K562 (cell line): ENCODE measurements at regions not wholly inside any gene's neighbourhood (a gene's known extent, or its start where the extent isn't known, plus 50 kb on each side); places are given as distances from the start of the nearest gene placed in this dataset.

ENCODE experiments used
- ATAC-seq: fragments of 200-7000 bp; cut with Tn5 transposase; 3 replicates; pipeline ENCODE4 v1.9.1; 2020; ENCODE audit warnings: moderate library complexity
- BruUV-seq: library from RNA; stranded (reverse); fragments of 400-500 nt; replicated peaks from 2 replicates; lab custom pipeline; 2021; lab: Mats Ljungman, UMichigan
- CTCF ChIA-PET: fragments of 300-600 bp; formaldehyde crosslinking; extraction: SDS; loops from one replicate; lab custom pipeline; 2021; ENCODE audit warnings: low intra/inter-chr PET ratio; lab: Yijun Ruan, JAX
- POLR2A ChIA-PET: fragments of 300-600, 350-650 bp; sonication (Branson Sonifier 250); formaldehyde crosslinking; extraction: SDS; loops from one replicate; lab custom pipeline; 2021; ENCODE audit warnings: antibody characterized with exemption, inconsistent platforms; lab: Yijun Ruan, JAX
- DNase-seq, 4 experiments: peaks; one replicate each; pipeline versions ENCODE4 v3.0.0 to v3.0.0-alpha.2; 2011 to 2018; ENCODE audit warnings: low spot score in 3 of 4, mixed read lengths in 3 of 4; ENCODE audit errors: extremely low read depth in 1 of 4
- FAIRE-seq: peaks from 2 replicates; lab custom pipeline; 2011; peaks lifted over from hg19 to GRCh38; lab: Jason Lieb, UNC
- H2AFZ ChIP-seq: 2 replicates; pipeline ENCODE4 v1.6.0; 2011; ENCODE audit warnings: low read depth, low read length, control low read depth, inconsistent platforms
- H3K27ac ChIP-seq: fragments of 200-600 bp; 3 replicates; pipeline ENCODE4 v1.8.0; 2011; ENCODE audit warnings: low read depth, mild to moderate bottlenecking, control low read depth, inconsistent platforms, low read length, moderate library complexity, mixed read lengths; ENCODE audit errors: extremely low read depth
- H3K27me3 ChIP-seq, 2 experiments: fragments of 300-600 bp in 1 of 2; 2 replicates in 1 of 2; 3 replicates in 1 of 2; pipeline versions ENCODE4 v1.6.0 to v1.8.0; 2011; ENCODE audit warnings: inconsistent platforms in 2 of 2, low read length in 2 of 2, mild to moderate bottlenecking in 1 of 2, mixed read lengths in 1 of 2, moderate library complexity in 1 of 2; ENCODE audit not compliant: control insufficient read depth in 2 of 2, insufficient read depth in 2 of 2
- H3K36me3 ChIP-seq: fragments of 300-600 bp; 3 replicates; pipeline ENCODE4 v1.8.0; 2011; ENCODE audit warnings: mild to moderate bottlenecking, low read length, inconsistent platforms; ENCODE audit not compliant: control insufficient read depth, insufficient read depth
- H3K4me1 ChIP-seq, 2 experiments: fragments of 200-600 bp in 1 of 2; replicated peaks in 1 of 2; 2 replicates in 1 of 2; 3 replicates in 1 of 2; pipeline versions ENCODE4 v1.5.1 to v1.8.0; 2011; ENCODE audit warnings: inconsistent platforms in 2 of 2, low read length in 2 of 2, mild to moderate bottlenecking in 1 of 2, mixed read lengths in 1 of 2, moderate library complexity in 1 of 2; ENCODE audit not compliant: control insufficient read depth in 2 of 2, insufficient read depth in 2 of 2
- H3K4me2 ChIP-seq: 2 replicates; pipeline ENCODE4 v1.6.1; 2011; ENCODE audit warnings: low read length, control low read depth, inconsistent platforms, mixed read lengths; ENCODE audit not compliant: insufficient read depth
- H3K4me3 ChIP-seq: fragments of 200-600 bp; sonication (generic), shearing (Covaris generic); 2 replicates; pipeline ENCODE4 v1.5.1; 2016; ENCODE audit warnings: control low read depth, inconsistent platforms
- H3K79me2 ChIP-seq: fragments of 200-600 bp; 3 replicates; pipeline ENCODE4 v1.8.0; 2011; ENCODE audit warnings: low read length, inconsistent platforms; ENCODE audit not compliant: control insufficient read depth, insufficient read depth
- H3K9ac ChIP-seq, 2 experiments: 2 replicates each; pipeline versions ENCODE4 v1.6.0 to v1.6.1; 2011; ENCODE audit warnings: low read depth in 2 of 2, low read length in 2 of 2, control low read depth in 1 of 2, inconsistent platforms in 1 of 2, mild to moderate bottlenecking in 1 of 2, mixed read lengths in 1 of 2; ENCODE audit not compliant: insufficient read depth in 1 of 2
- H3K9me1 ChIP-seq: one replicate; pipeline ENCODE4 v1.6.0; 2011; ENCODE audit warnings: inconsistent platforms, mild to moderate bottlenecking, low read length, moderate library complexity; ENCODE audit not compliant: control insufficient read depth, insufficient read depth
- H3K9me3 ChIP-seq: replicated peaks from 2 replicates; pipeline ENCODE4 v1.5.1; 2011; ENCODE audit warnings: low read depth, low read length, inconsistent platforms; ENCODE audit not compliant: control insufficient read depth, insufficient read depth
- H4K20me1 ChIP-seq: replicated peaks from 2 replicates; pipeline ENCODE4 v1.6.1; 2011; ENCODE audit warnings: low read length, inconsistent platforms, mixed read lengths; ENCODE audit not compliant: control insufficient read depth, insufficient read depth
- ARNT ChIP-seq, 2 experiments: fragments of 450-650 bp; IDR thresholded peaks; 2 replicates each; pipeline ENCODE4 v1.6.1; 2016; ENCODE audit warnings: mild to moderate bottlenecking in 1 of 2
- ATF7 ChIP-seq: fragments of 450-650 bp; IDR thresholded peaks from 2 replicates; pipeline ENCODE4 v1.7.1; 2014; ENCODE audit warnings: mild to moderate bottlenecking, moderate library complexity
- BACH1 ChIP-seq: fragments of 200-800 bp; sonication (Bioruptor generic); IDR thresholded peaks from 2 replicates; pipeline ENCODE4 v1.6.1; 2016; ENCODE audit warnings: missing genetic modification characterization, missing compliant biosample characterization
- CEBPB ChIP-seq: fragments of 450-650 bp; IDR thresholded peaks from 2 replicates; pipeline ENCODE4 v1.6.1; 2016; ENCODE audit warnings: missing genetic modification characterization, missing compliant biosample characterization
- MCM5 ChIP-seq: fragments of 450-650 bp; IDR thresholded peaks from 2 replicates; pipeline ENCODE4 v1.6.1; 2016; ENCODE audit warnings: low read depth
- SMARCA4 ChIP-seq: fragments of 450-650 bp; IDR thresholded peaks from 2 replicates; pipeline ENCODE4 v1.6.1; 2016
- TAL1 ChIP-seq: fragments of 450-650 bp; IDR thresholded peaks from 2 replicates; pipeline ENCODE4 v1.6.1; 2016; ENCODE audit warnings: mild to moderate bottlenecking
- WGBS: fragments of 100-300 bp; shearing (Covaris generic); methylation state at CpG from one replicate; pipeline ENCODE4 v1.1.6; 2016; ENCODE audit warnings: low coverage, mixed read lengths; ENCODE audit not compliant: insufficient coverage; ENCODE audit errors: missing lambda C conversion rate; 5-methylcytosine and 5-hydroxymethylcytosine counted together
- in situ Hi-C: fragments of 300-500 bp; cut with MboI; formaldehyde crosslinking; loops from 4 replicates; pipeline ENCODE4 v1.15.0; 2018; ENCODE audit warnings: inconsistent platforms, mixed read lengths
- intact Hi-C: fragments of 100-400 bp; cut with micrococcal nuclease; formaldehyde crosslinking; loops from 2 replicates; pipeline ENCODE4 v1.14.2; 2022
- TF ChIP-seq, protein P1 (sequence below), 2 experiments: fragments of 450-650 bp; IDR thresholded peaks; 2 replicates each; pipeline ENCODE4 v1.6.1; 2016; ENCODE audit warnings: mild to moderate bottlenecking in 2 of 2, borderline replicate concordance in 1 of 2, low read depth in 1 of 2, moderate library complexity in 1 of 2

DNA sequence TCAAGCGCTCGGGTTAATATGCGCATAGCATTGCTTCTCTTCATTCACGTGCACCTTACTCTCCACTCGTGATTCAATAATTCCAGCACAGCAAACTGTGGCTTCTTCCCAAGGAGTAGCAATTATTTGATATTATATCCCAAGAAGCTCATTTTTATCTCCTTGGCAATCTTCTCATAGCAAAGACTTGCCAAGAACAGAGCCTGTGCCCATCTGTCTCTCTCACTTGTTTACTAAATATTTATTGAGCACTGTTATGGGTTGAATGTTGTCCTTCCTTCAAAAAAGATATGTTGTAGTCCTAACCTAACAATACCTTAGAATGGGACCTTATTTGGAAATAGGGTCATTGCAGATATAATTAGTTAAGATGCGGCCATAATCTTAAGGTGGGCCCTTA is 233.7 kb downstream of the TFCP2L1 start:
- Histone ChIP-seq H2AFZ (no peak overlapping the region), H3K9me3 (no peaks in the 10 kb centered on the region), H3K27ac (no peak overlapping the region), H3K9me1 (no peaks in the 10 kb centered on the region), H3K9ac (no peak overlapping the region), H3K4me1 (no peaks in the 10 kb centered on the region)
- POLR2A ChIA-PET, result interaction anchor here (1.7 kb wide), 1 partner anchor 24 kb away, joined by 4 read pairs; no protein-coding TSS in a partner anchor
- no peak for ATAC-seq
- no TSS peak for BruUV-seq
- in situ Hi-C loops, result no loop called here
- intact Hi-C loops, result no loop called here
- no peak for TF ChIP-seq ARNT (IDR thresholded peaks at IDR 0.05)
- TF ChIP-seq SMARCA4, result no peak
- TF ChIP-seq MCM5, result no peak
- TF ChIP-seq, all 486 proteins: peak for 0
- H3K36me3 ChIP-seq, result no peaks in the 10 kb centered on the region
- 3% methylated on average over 6 of the region's 6 CpGs for WGBS
- FAIRE-seq, result no peak
- no peaks in the 10 kb centered on the region for H3K79me2 ChIP-seq
- no peak overlapping the region for H3K4me3 ChIP-seq
- H4K20me1 ChIP-seq, result no peaks in the 10 kb centered on the region
- H3K4me2 ChIP-seq, result no peak overlapping the region
- peaks cover 0 to 17% of the 10 kb centered on the region in 2 experiments; a peak in 2 of 5 replicates for H3K27me3 ChIP-seq
- CTCF ChIA-PET, result no interaction called here
- no peak for DNase-seq

DNA sequence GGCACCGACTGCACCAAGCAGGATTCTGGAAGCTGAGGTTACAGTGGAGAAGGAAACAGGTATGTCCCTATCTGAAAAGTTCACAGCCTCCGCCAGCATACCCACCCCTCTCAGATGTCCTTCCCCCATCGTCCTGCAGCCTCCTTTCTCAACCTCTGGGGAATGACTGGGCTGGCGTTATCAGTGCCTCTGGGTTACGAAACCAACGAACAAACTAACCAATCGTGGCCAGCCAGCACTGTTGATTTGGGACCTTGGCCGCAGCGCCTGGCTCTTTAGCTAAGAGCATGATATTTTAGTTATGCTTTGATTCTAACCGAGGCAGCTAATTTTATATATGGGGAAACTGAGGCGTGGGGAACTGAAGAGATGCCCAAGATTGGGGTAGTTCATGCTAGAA is 233.0 kb downstream of the TFCP2L1 start:
- ChIA-PET POLR2A (interaction anchor here (1.1 kb wide), 1 partner anchor 10 kb away, joined by 3 read pairs; no protein-coding TSS in a partner anchor), CTCF (no interaction called here)
- no peaks in the 10 kb centered on the region for H3K9me1 ChIP-seq
- no peaks in the 10 kb centered on the region for H3K4me1 ChIP-seq
- no peak overlapping the region for H3K4me2 ChIP-seq
- no TSS peak for BruUV-seq
- H2AFZ ChIP-seq, result no peak overlapping the region
- no peak for FAIRE-seq
- no peak for DNase-seq
- H3K27ac ChIP-seq, result no peak overlapping the region
- ATAC-seq, result no peak
- H3K9ac ChIP-seq, result no peak overlapping the region
- no peaks in the 10 kb centered on the region for H3K9me3 ChIP-seq
- intact Hi-C loops, result no loop called here
- no peaks in the 10 kb centered on the region for H3K79me2 ChIP-seq
- H4K20me1 ChIP-seq, result no peaks in the 10 kb centered on the region
- WGBS, result 2% methylated on average over 11 of the region's 11 CpGs
- TF ChIP-seq ATF7 (no peak), TAL1 (no peak), BACH1 (tag) (no peak), CEBPB (tag) (0 out of 2 replicates have a peak, but pooled peaks have one; percentile 32)
- TF ChIP-seq, protein P1, sequence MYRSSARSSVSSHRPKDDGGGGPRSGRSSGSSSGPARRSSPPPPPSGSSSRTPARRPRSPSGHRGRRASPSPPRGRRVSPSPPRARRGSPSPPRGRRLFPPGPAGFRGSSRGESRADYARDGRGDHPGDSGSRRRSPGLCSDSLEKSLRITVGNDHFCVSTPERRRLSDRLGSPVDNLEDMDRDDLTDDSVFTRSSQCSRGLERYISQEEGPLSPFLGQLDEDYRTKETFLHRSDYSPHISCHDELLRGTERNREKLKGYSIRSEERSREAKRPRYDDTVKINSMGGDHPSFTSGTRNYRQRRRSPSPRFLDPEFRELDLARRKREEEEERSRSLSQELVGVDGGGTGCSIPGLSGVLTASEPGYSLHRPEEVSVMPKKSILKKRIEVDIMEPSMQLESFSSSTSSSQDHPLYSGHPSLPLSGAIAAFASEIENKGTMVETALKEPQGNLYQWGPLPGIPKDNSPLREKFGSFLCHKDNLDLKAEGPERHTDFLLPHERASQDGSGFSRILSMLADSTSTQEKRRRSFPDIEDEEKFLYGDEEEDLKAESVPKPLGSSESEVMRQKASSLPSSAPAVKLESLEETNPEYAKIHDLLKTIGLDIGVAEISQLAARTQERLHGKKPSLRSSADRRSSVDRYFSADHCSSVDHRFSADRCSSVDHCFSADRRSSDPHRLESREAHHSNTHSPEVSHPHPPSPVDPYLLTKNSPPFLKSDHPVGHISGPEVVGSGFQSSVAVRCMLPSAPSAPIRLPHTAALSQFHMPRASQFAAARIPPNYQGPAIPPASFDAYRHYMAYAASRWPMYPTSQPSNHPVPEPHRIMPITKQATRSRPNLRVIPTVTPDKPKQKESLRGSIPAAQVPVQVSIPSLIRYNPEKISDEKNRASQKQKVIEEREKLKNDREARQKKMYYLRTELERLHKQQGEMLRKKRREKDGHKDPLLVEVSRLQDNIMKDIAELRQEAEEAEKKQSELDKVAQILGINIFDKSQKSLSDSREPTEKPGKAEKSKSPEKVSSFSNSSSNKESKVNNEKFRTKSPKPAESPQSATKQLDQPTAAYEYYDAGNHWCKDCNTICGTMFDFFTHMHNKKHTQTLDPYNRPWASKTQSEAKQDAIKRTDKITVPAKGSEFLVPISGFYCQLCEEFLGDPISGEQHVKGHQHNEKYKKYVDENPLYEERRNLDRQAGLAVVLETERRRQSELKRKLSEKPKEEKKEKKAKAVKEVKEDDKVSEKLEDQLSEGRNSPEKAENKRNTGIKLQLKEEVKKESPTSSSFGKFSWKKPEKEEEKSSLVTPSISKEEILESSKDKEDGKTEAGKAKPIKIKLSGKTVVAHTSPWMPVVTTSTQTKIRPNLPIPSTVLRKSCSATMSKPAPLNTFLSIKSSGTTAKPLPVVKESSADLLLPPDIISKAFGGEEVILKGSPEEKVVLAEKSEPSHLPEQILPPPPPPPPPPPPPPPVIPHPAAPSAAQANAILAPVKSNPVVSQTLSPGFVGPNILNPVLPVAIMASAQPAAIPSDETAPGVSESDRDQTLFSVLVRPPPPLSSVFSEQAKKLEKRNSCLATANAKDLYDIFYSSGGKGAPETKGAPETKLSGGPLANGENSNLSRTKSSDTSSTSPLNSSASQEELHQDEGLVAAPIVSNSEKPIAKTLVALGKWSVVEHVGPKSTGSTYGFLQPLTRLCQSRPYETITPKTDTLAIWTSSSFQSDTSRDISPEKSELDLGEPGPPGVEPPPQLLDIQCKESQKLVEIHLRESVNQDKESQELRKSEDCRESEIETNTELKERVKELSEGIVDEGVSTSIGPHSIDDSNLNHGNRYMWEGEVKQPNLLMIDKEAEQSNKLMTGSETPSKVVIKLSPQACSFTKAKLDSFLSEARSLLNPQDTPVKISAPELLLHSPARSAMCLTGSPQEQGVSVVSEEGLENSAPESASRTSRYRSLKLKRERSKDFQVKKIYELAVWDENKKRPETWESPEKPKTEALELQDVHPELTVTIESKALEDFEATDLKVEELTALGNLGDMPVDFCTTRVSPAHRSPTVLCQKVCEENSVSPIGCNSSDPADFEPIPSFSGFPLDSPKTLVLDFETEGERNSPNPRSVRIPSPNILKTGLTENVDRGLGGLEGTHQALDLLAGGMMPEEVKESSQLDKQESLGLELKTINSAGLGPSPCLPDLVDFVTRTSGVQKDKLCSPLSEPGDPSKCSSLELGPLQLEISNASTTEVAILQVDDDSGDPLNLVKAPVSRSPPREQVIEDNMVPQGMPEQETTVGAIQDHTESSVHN (IDR thresholded peaks at IDR 0.05; ENCODE audit: borderline replicate concordance in 1 of 2, low read depth in 1 of 2), result no peak
- in situ Hi-C loops, result no loop called here
- peaks cover 0 to 22% of the 10 kb centered on the region in 2 experiments; a peak in 2 of 5 replicates for H3K27me3 ChIP-seq
- no peak overlapping the region for H3K4me3 ChIP-seq
- H3K36me3 ChIP-seq, result no peaks in the 10 kb centered on the region
